Medulla oblongata (tissue), 1 donor: ENCODE measurements at regions not wholly inside any gene's neighbourhood (a gene's known extent, or its start where the extent isn't known, plus 50 kb on each side); places are given as distances from the start of the nearest gene placed in this dataset.

Experiments used
- DNase-seq: peaks from one replicate; pipeline ENCODE4 v3.0.0-alpha.2; 2015; ENCODE audit errors: extremely low spot score

DNA sequence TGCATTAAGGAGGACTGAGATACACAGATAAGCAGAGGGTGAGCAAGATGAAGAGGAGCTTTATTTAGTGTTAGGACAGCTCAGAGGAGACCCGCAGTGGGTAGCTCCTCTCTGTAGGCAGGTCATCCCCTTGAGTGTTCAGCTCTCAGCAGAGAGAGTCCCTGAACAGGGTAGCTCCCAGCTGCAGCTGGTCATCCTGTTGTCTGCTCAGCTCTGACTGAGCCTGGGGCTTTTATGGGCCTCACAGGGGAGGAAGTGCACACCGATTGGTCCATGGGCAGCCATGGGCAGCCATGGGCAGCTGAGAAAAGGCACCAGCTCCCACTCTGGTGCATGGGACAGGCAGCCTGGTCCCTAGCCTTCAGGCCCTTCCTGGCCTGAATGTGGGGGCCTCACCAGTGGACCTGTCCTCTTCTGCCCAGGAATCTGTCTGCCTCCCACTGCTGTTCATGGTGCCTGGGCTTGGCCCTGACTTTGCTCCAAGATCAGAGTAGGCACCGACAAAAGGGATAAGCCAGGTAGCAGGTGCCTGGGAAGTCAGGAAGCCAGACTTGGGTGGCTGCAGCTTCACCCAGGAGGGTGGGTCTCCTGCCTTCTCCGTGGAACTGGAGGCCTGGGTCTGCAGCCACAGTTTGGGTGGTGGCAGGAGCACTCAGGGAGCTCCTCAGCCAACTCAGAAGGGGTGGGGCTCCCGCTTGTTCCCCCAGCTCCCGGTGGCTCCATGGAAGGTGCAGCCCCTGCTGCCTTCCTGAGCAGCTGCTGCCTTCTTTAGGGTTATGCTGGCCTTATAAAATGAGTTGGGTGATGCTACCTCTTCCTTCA, 54.7 kb downstream of the MYEOV start:
- no peak for DNase-seq

DNA sequence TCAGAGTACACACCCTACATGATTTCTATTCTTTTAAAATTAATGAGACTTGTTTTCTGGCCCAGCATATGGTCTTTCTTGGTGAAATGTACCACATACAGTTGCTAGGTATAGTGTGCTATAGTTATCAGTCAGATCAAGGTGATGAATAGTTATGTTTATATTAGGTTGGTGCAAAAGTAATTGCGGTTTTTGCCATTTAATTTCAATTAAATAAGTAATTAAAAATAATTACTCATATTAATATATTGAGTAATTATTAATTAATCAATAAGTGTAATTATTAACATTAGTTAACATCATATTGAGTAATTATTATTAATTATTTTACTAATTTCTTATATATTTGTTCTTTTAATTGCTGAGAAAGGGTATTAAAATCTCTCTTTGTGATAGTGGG, 56.1 kb downstream of the MYEOV start:
- no peak for DNase-seq

DNA sequence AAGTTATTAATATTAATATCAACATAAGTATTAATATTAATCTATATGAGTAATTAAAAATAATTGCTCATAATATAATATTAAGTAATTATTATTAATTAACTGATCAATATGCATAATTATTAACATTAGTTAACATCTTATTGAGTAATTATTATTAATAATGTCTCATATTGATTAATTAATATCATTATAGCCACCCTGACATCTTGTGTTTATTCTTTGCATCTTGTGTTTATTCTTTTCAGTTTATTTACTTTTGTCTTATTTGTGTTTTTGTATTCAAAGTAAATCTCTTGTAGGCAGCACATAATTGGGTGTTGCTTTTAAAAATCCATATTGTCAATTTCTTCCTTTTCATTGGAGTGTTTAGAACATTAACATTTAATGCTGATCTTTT, 56.6 kb downstream of the MYEOV start:
- DNase-seq = no peak

- no peak for DNase-seq
Measured at GRCh38 chr11:69351460-69351859, 57.5 kb downstream of the MYEOV start.

- DNase-seq = no peak
Measured at GRCh38 chr11:69352166-69352565, 58.2 kb downstream of the MYEOV start.

GRCh38 chr11:69352715-69353319, 58.9 kb downstream of the MYEOV start:
- no peak for DNase-seq

DNA sequence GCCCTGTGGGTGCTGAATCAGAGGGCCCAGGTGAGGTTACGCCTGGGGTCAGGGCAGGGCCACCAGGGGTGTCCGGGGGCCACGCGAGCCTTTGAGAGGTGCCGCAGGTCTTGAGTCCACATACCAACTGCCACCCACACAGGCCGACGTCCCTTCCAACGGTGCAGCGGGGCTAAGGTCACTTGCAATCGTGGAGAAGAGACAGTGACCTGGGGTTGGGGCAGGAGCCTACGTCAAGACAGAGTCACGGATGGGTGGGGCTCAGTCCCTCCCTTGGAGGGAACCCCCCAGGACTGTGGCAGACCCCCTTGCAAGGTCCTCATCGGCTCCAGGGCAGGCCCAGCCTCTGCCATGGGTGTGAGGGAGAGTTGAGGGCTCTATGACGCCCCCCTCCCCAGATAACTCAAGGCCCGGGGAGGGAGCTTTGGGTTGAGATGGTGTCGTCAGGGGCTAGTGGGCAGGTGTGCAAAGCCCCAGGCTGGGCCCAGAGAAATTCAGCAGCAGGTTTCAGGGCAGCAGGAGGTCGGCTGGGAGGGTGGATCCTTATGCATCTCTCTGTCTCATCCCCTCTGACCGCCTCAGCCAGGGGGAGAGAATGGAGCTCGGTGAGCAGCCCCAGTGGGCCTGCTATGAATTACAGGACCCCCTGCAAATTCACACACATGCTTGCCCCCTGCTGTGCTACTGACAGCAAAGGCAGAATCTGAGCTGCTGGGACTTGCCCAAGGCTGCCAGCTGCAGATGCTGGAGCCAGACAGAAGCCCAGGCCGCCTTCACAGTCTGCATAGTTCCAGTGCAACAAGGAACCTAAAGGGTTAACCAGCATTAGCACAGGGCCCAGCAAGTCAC, 60.0 kb downstream of the MYEOV start:
- no peak for DNase-seq

GRCh38 chr11:69354545-69354897, 60.6 kb downstream of the MYEOV start:
- DNase-seq = no peak

GRCh38 chr11:69355346-69355940, 61.5 kb downstream of the MYEOV start:
- DNase-seq = no peak

DNA sequence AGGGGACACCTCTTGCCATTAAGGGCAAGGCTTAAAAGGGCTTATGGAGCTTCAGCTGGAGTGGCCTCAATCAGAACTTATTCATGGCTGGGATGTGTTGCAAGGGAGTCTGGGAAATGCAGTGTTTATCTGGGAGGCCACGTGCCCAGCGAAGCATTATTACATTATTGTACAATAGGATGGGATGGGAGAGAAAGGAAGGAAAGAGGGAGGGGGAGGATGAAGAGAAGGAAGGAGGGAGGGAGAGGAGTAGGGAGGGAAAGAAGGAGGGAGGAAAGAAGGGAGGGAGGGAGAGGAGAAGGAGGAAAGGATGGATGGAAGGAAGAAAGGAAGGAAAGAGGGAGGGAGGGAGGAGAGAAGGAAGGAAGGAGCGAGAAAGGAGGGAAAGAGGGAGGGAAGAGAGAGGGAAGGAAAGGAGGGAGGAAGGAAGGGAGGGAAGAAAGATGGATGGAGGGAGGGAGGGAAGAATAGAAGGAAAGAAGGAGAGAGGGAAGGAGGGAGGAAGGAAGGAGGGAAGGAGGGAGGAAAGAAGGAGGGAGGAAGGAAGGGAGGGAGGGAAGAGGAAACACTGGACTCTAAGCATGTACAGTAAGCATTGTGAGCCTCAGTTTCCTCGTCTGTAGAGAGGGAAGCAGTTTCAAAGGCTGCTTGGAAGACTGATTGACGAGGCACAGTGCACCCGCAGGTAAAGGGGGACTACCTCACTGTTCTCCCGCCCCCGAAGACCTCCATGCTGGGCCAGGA, 62.2 kb downstream of the MYEOV start:
- no peak for DNase-seq

DNA sequence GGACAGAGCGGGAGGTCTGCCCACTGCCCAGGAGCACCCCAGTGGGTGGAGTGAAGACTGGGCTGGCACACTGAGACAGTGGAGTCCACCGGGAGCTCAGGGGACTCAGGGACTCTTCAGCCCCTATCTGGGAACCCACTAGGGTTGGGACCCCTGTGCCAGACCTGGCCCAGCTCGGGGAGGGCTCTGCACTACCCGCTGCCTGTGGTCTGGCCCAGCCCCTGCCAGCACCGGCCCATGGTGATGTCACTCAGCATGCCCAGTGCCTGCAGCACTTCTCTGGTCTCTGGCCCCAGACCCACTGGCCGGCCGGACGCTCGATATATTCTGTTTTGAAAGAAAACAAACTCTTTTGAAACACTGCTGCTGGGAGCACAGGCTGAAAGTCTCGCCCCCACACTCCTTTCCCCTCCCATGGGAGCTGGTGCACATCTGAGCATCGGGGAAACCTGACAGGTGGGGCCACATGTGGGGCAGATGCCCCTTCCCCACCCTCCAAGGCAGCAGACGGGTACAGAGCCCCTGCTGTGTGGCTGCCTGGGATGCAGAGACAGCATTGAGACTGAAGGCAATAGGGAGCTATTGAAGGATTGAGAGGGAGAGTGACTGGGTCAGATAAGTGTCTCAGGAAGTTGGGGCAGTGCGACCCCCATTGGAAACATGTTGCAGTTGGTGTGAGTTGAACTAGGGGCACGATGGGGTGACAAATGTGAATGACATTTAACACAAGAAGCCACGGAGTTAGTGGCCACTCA, 62.9 kb downstream of the MYEOV start:
- no peak for DNase-seq

GRCh38 chr11:69357458-69358397, 63.8 kb downstream of the MYEOV start:
- no peak for DNase-seq

DNA sequence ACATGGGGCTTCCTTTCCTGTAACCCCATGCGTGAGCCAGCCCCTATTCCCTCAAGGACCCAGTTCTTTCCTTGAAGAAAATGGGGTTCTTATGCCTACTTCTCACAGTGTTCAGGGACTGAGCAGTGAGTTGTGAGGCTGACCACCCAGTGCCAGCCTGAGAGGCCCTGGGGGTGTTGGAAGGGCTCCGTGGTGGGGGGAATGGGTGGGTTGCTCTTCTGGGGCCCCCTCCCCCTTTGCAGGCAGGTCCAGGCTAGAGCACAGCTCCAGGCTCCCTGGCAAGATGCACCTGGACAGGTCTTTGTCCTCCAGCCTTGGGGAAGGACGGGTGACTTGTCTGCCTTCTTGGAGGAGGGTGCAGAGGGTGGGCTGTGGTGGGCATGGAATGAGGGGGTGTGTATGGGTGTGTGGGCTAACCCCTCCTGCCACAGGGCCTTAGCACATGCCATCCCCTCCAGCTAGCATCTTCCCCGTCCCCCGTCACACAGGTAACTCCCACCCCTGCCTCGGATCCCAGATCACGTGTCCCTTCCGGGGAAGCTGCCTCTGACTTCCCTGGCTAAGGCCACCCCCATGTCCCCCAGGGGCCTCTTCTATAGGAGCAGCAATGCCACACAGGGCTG, 64.6 kb downstream of the MYEOV start:
- DNase-seq = no peak

GRCh38 chr11:69359735-69360480, 66.0 kb downstream of the MYEOV start:
- no peak for DNase-seq

DNA sequence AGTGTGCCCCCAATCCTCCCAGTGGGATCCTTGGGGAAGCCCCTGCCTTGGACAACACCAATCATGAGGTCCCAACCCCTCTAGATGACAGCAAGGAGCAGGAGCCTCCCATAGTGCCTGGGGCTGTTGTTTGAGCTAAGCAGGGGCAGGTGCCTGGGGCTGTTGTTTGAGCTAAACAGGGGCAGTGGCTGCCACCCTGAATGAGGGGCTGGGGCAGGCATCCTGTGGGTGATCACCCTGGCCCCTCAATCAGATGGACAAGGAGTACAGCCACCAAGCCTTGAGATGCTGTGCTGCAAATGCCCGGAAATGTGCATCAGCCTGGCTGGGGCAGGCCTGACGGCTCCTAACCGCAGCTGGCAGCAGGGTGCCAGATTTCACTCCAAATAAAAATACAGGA, 66.7 kb downstream of the MYEOV start:
- no peak for DNase-seq

GRCh38 chr11:69361048-69361447, 67.1 kb downstream of the MYEOV start:
- no peak for DNase-seq

DNA sequence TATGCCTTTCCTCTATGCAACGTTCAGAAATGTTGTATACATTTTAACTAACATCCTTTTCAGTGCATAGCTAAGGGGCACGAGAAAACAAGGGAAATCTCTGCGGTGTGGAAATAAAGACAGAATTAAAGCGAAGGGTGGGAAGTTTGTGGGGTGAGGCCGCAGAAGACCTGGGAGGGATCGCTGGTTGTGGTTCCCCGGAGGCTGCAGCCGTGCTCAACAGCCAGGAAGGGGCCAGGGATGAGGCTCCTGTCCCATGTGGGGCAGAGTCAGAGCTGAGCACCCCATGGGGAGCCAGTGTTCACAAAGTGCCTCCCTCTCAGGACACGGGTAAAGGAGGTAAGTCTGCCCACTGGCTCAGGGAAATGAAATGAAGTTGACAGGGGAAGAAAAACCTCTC, 67.5 kb downstream of the MYEOV start:
- no peak for DNase-seq

GRCh38 chr11:69362315-69362714, 68.4 kb downstream of the MYEOV start:
- no peak for DNase-seq

- DNase-seq = no peak
Measured at GRCh38 chr11:69364921-69365320, 71.0 kb downstream of the MYEOV start.
